Vagina (tissue), 2 donors: ENCODE measurements at regions not wholly inside any gene's neighbourhood (a gene's known extent, or its start where the extent isn't known, plus 50 kb on each side); places are given as distances from the start of the nearest gene placed in this dataset.

Source experiments
- CTCF ChIP-seq, 3 experiments: fragments of 450-650 bp in 2 of 3; fragments of 200-600 bp in 1 of 3; sonication (generic) in 1 of 3; IDR thresholded peaks; one replicate each; pipeline ENCODE4 v1.5.1; 2017 to 2019; ENCODE audit warnings: antibody characterized with exemption in 3 of 3, mild to moderate bottlenecking in 2 of 3, moderate library complexity in 2 of 3
- POLR2AphosphoS5 ChIP-seq, 2 donors: sonication (generic); formaldehyde crosslinking; IDR thresholded peaks; one replicate each; pipeline ENCODE4 v1.9.0; 2017; ENCODE audit warnings: antibody characterized with exemption in 2 of 2, mild to moderate bottlenecking in 2 of 2, low read depth in 1 of 2; ENCODE audit not compliant: insufficient read depth in 1 of 2

- TF ChIP-seq POLR2AphosphoS5 (IDR thresholded peaks at IDR 0.05; ENCODE audit: insufficient read depth in 1 of 2, low read depth in 1 of 2) (no peak), CTCF (IDR thresholded peaks at IDR 0.05) (no peak)
Measured at GRCh38 chr2:8297376-8298231, 384.3 kb upstream of the ID2 start.
